HG03175 (cell line): ENCODE measurements at regions not wholly inside any gene's neighbourhood (a gene's known extent, or its start where the extent isn't known, plus 50 kb on each side); places are given as distances from the start of the nearest gene placed in this dataset.

Source experiments
- ATAC-seq: cut with Tn5 transposase; IDR thresholded peaks from one replicate; pipeline ENCODE4 v1.9.1; 2021; ENCODE audit warnings: mild to moderate bottlenecking, moderate library complexity; ENCODE audit not compliant: unreplicated experiment

GRCh38 chr2:103469800-103470199 lies 708.0 kb downstream of the TMEM182 start:
- no peak for ATAC-seq

GRCh38 chr2:103484906-103485305 lies 723.1 kb downstream of the TMEM182 start:
- ATAC-seq, result no peak

- ATAC-seq, result no peak
Observed at GRCh38 chr2:103496850-103497249, 735.0 kb downstream of the TMEM182 start.

GRCh38 chr2:103506812-103507211 lies 745.0 kb downstream of the TMEM182 start:
- no peak for ATAC-seq

- ATAC-seq, result no peak
Observed at GRCh38 chr2:103512442-103512841, 750.6 kb downstream of the TMEM182 start.

- ATAC-seq, result no peak
Observed at GRCh38 chr2:103520547-103520946, 758.7 kb downstream of the TMEM182 start.

GRCh38 chr2:103525756-103526155 lies 763.9 kb downstream of the TMEM182 start:
- no peak for ATAC-seq

- no peak for ATAC-seq
Observed at GRCh38 chr2:103526757-103527156, 764.9 kb downstream of the TMEM182 start.

GRCh38 chr2:103527278-103527677 lies 765.4 kb downstream of the TMEM182 start:
- no peak for ATAC-seq

- no peak for ATAC-seq
Observed at GRCh38 chr2:103529798-103530502, 768.1 kb downstream of the TMEM182 start.

- ATAC-seq, result no peak
Observed at GRCh38 chr2:103552775-103553174, 790.9 kb downstream of the TMEM182 start.

GRCh38 chr2:103594823-103595222 lies 833.0 kb downstream of the TMEM182 start:
- no peak for ATAC-seq

GRCh38 chr2:103605071-103605780 lies 843.4 kb downstream of the TMEM182 start:
- no peak for ATAC-seq

- ATAC-seq, result no peak
Observed at GRCh38 chr2:103615611-103616105, 853.8 kb downstream of the TMEM182 start.

- ATAC-seq, result no peak
Observed at GRCh38 chr2:103616891-103617290, 855.1 kb downstream of the TMEM182 start.

GRCh38 chr2:103618112-103618511 lies 856.3 kb downstream of the TMEM182 start:
- ATAC-seq, result no peak

GRCh38 chr2:103627301-103627700 lies 865.5 kb downstream of the TMEM182 start:
- no peak for ATAC-seq

GRCh38 chr2:103638978-103639377 lies 877.1 kb downstream of the TMEM182 start:
- no peak for ATAC-seq

GRCh38 chr2:103656558-103656957 lies 894.7 kb downstream of the TMEM182 start:
- no peak for ATAC-seq

GRCh38 chr2:103660519-103660918 lies 898.7 kb downstream of the TMEM182 start:
- no peak for ATAC-seq

- ATAC-seq, result no peak
Observed at GRCh38 chr2:103660947-103661346, 899.1 kb downstream of the TMEM182 start.

- no peak for ATAC-seq
Observed at GRCh38 chr2:103664690-103665089, 902.9 kb downstream of the TMEM182 start.
